GM19467 (cell line): ENCODE measurements at regions not wholly inside any gene's neighbourhood (a gene's known extent, or its start where the extent isn't known, plus 50 kb on each side); places are given as distances from the start of the nearest gene placed in this dataset.

Experiments
- ATAC-seq: cut with Tn5 transposase; IDR thresholded peaks from one replicate; pipeline ENCODE4 v1.9.1; 2021; ENCODE audit warnings: mild to moderate bottlenecking, moderate library complexity; ENCODE audit not compliant: unreplicated experiment

GRCh38 chr11:80227915-80228314, 787.1 kb upstream of the TENM4 start:
- no peak for ATAC-seq

GRCh38 chr11:80214413-80214812, 773.6 kb upstream of the TENM4 start:
- no peak for ATAC-seq

GRCh38 chr11:80211673-80212072, 770.8 kb upstream of the TENM4 start:
- no peak for ATAC-seq

GRCh38 chr11:80204021-80204420, 763.2 kb upstream of the TENM4 start:
- no peak for ATAC-seq

GRCh38 chr11:80196932-80197554, 756.2 kb upstream of the TENM4 start:
- ATAC-seq: no peak

- no peak for ATAC-seq
Measured at GRCh38 chr11:80196041-80196440, 755.2 kb upstream of the TENM4 start.

- ATAC-seq: no peak
Measured at GRCh38 chr11:80194625-80195024, 753.8 kb upstream of the TENM4 start.

GRCh38 chr11:80194016-80194415, 753.2 kb upstream of the TENM4 start:
- ATAC-seq: no peak

GRCh38 chr11:80188076-80188627, 747.3 kb upstream of the TENM4 start:
- no peak for ATAC-seq

- ATAC-seq: no peak
Measured at GRCh38 chr11:80186692-80187091, 745.9 kb upstream of the TENM4 start.

- no peak for ATAC-seq
Measured at GRCh38 chr11:80182901-80183300, 742.1 kb upstream of the TENM4 start.

- no peak for ATAC-seq
Measured at GRCh38 chr11:80173371-80174136, 732.7 kb upstream of the TENM4 start.

GRCh38 chr11:80168796-80169195, 728.0 kb upstream of the TENM4 start:
- no peak for ATAC-seq

- no peak for ATAC-seq
Measured at GRCh38 chr11:80167766-80168165, 726.9 kb upstream of the TENM4 start.

- no peak for ATAC-seq
Measured at GRCh38 chr11:80165744-80166143, 724.9 kb upstream of the TENM4 start.

- no peak for ATAC-seq
Measured at GRCh38 chr11:80163441-80163840, 722.6 kb upstream of the TENM4 start.

- ATAC-seq: no peak
Measured at GRCh38 chr11:80163011-80163410, 722.2 kb upstream of the TENM4 start.

- no peak for ATAC-seq
Measured at GRCh38 chr11:80162387-80162786, 721.6 kb upstream of the TENM4 start.

- ATAC-seq: no peak
Measured at GRCh38 chr11:80157447-80157846, 716.6 kb upstream of the TENM4 start.

- ATAC-seq: no peak
Measured at GRCh38 chr11:80156062-80156461, 715.2 kb upstream of the TENM4 start.

GRCh38 chr11:80155412-80156017, 714.7 kb upstream of the TENM4 start:
- ATAC-seq: no peak

GRCh38 chr11:80146232-80146631, 705.4 kb upstream of the TENM4 start:
- ATAC-seq: no peak
